Liver (tissue), 7 donors: ENCODE measurements at regions not wholly inside any gene's neighbourhood (a gene's known extent, or its start where the extent isn't known, plus 50 kb on each side); places are given as distances from the start of the nearest gene placed in this dataset.

Experiments used
- DNase-seq: peaks from one replicate; pipeline ENCODE4 v3.0.0-alpha.2; 2017; ENCODE audit warnings: low spot score
- H3K27ac ChIP-seq, 2 donors: one replicate each; pipeline ENCODE4 v1.7.0; 2013; ENCODE audit warnings: inconsistent platforms in 2 of 2, low read length in 2 of 2, control low read depth in 1 of 2, low read depth in 1 of 2, mild to moderate bottlenecking in 1 of 2
- H3K27me3 ChIP-seq, 4 donors: one replicate each; pipeline versions ENCODE4 v1.6.1 to v1.7.0; 2013; ENCODE audit warnings: low read length in 3 of 4, inconsistent platforms in 1 of 4, mild to moderate bottlenecking in 1 of 4, moderate library complexity in 1 of 4; ENCODE audit not compliant: control insufficient read depth in 4 of 4, insufficient read depth in 4 of 4
- H3K36me3 ChIP-seq, 4 donors: one replicate each; pipeline versions ENCODE4 v1.6.1 to v1.7.0; 2013; ENCODE audit warnings: low read length in 3 of 4, mild to moderate bottlenecking in 3 of 4, low read depth in 1 of 4, moderate library complexity in 1 of 4; ENCODE audit not compliant: control insufficient read depth in 4 of 4, insufficient read depth in 3 of 4
- H3K4me1 ChIP-seq, 4 donors: one replicate each; pipeline versions ENCODE4 v1.6.1 to v1.7.0; 2013; ENCODE audit warnings: low read length in 3 of 4, mild to moderate bottlenecking in 3 of 4, moderate library complexity in 1 of 4; ENCODE audit not compliant: control insufficient read depth in 4 of 4, insufficient read depth in 4 of 4
- H3K4me3 ChIP-seq, 3 donors: one replicate each; pipeline versions ENCODE4 v1.6.1 to v1.7.0; 2013; ENCODE audit warnings: low read length in 3 of 3, control low read depth in 1 of 3, low read depth in 1 of 3, mild to moderate bottlenecking in 1 of 3
- H3K9ac ChIP-seq, 2 donors: one replicate each; pipeline ENCODE4 v1.7.0; 2013; ENCODE audit warnings: low read length in 2 of 2, mild to moderate bottlenecking in 2 of 2, moderate library complexity in 2 of 2, control low read depth in 1 of 2, low read depth in 1 of 2
- H3K9me3 ChIP-seq, 4 donors: one replicate each; pipeline versions ENCODE4 v1.6.1 to v1.7.0; 2013; ENCODE audit warnings: low read length in 3 of 4; ENCODE audit not compliant: control insufficient read depth in 4 of 4
- ATF3 ChIP-seq: IDR thresholded peaks from 2 replicates; pipeline ENCODE4 v1.6.1; 2016; ENCODE audit warnings: antibody characterized with exemption
- EGR1 ChIP-seq, 2 donors: IDR thresholded peaks; 2 replicates each; pipeline ENCODE4 v1.6.1; 2016 to 2018; ENCODE audit warnings: antibody characterized with exemption in 2 of 2, low read depth in 2 of 2
- FOXA1 ChIP-seq: IDR thresholded peaks from 2 replicates; pipeline ENCODE4 v1.6.1; 2016; ENCODE audit warnings: antibody characterized with exemption
- FOXA2 ChIP-seq: IDR thresholded peaks from 2 replicates; pipeline ENCODE4 v1.6.1; 2016; ENCODE audit warnings: antibody characterized with exemption
- GABPA ChIP-seq, 2 donors: IDR thresholded peaks in 1 of 2; conservative IDR thresholded peaks in 1 of 2; 2 replicates each; pipeline ENCODE4 v1.6.1; 2016; ENCODE audit warnings: antibody characterized with exemption in 2 of 2, mild to moderate bottlenecking in 1 of 2, moderate library complexity in 1 of 2
- HNF4A ChIP-seq, 2 donors: conservative IDR thresholded peaks; 2 replicates each; pipeline ENCODE4 v1.6.1; 2016; ENCODE audit warnings: antibody characterized with exemption in 2 of 2, mild to moderate bottlenecking in 2 of 2
- JUND ChIP-seq, 2 donors: IDR thresholded peaks; 2 replicates each; pipeline ENCODE4 v1.6.1; 2016; ENCODE audit warnings: antibody characterized with exemption in 2 of 2
- MAX ChIP-seq: IDR thresholded peaks from 2 replicates; pipeline ENCODE4 v1.6.1; 2016; ENCODE audit warnings: antibody characterized with exemption
- NR2F2 ChIP-seq: IDR thresholded peaks from 2 replicates; pipeline ENCODE4 v1.6.1; 2016; ENCODE audit warnings: antibody characterized with exemption
- RAD21 ChIP-seq, 2 donors: IDR thresholded peaks; 2 replicates each; pipeline ENCODE4 v1.6.1; 2016; ENCODE audit warnings: antibody characterized with exemption in 2 of 2, mild to moderate bottlenecking in 2 of 2
- REST ChIP-seq: IDR thresholded peaks from 2 replicates; pipeline ENCODE4 v1.6.1; 2016; ENCODE audit warnings: antibody characterized with exemption, mild to moderate bottlenecking
- RXRA ChIP-seq, 2 donors: IDR thresholded peaks; 2 replicates each; pipeline ENCODE4 v1.6.1; 2017 to 2018; ENCODE audit warnings: antibody characterized with exemption in 2 of 2, mild to moderate bottlenecking in 1 of 2
- SP1 ChIP-seq: IDR thresholded peaks from 2 replicates; pipeline ENCODE4 v1.6.1; 2018; ENCODE audit warnings: antibody characterized with exemption, mild to moderate bottlenecking
- TAF1 ChIP-seq: conservative IDR thresholded peaks from 2 replicates; pipeline ENCODE4 v1.6.1; 2016; ENCODE audit warnings: antibody characterized with exemption, mild to moderate bottlenecking
- YY1 ChIP-seq: IDR thresholded peaks from 2 replicates; pipeline ENCODE4 v1.6.1; 2016; ENCODE audit warnings: antibody characterized with exemption, mild to moderate bottlenecking
- WGBS: extraction: QIAGEN DNeasy Blood & Tissue Kit; methylation state at CpG from one replicate; pipeline ENCODE4 v1.1.7; 2013; 5-methylcytosine and 5-hydroxymethylcytosine counted together
- donor health status: healthy.
- donor health status: healthy.
- donor health status: healthy.
- donor health status: healthy.

- no peak overlapping the region for H3K4me3 ChIP-seq
- no peak overlapping the region for H3K9ac ChIP-seq
- H3K36me3 ChIP-seq, result no peaks in the 10 kb centered on the region
- no peaks in the 10 kb centered on the region for H3K9me3 ChIP-seq
- DNase-seq, result no peak
- WGBS, result 74% methylated on average over 3 of the region's 3 CpGs
- no peak overlapping the region for H3K27ac ChIP-seq
- TF ChIP-seq TAF1 (no peak), FOXA1 (no peak), SP1 (peak; percentile 26), RXRA (IDR thresholded peaks at IDR 0.05) (peak; percentile 49 to 90), REST (no peak), RAD21 (IDR thresholded peaks at IDR 0.05) (peak; percentile 30 to 45), HNF4A (conservative IDR thresholded peaks at IDR 0.05) (peak in 1 of 2 donors; percentile 60), FOXA2 (peak; percentile 56), ATF3 (no peak), NR2F2 (no peak)
- H3K4me1 ChIP-seq, result peaks cover 0 to 6% (median 4%) of the 10 kb centered on the region in 4 donors
- no peaks in the 10 kb centered on the region for H3K27me3 ChIP-seq
Observed at GRCh38 chr6:163679012-163679660, 264.6 kb downstream of the QKI start.

- H3K4me3 ChIP-seq, result no peak overlapping the region
- H3K4me1 ChIP-seq, result peaks cover 0 to 6% (median 4%) of the 10 kb centered on the region in 4 donors
- no peak for TF ChIP-seq TAF1
- no peak for TF ChIP-seq RXRA (IDR thresholded peaks at IDR 0.05)
- H3K9me3 ChIP-seq, result no peaks in the 10 kb centered on the region
- no peak for DNase-seq
- H3K27me3 ChIP-seq, result no peaks in the 10 kb centered on the region
- H3K9ac ChIP-seq, result no peak overlapping the region
- H3K27ac ChIP-seq, result no peak overlapping the region
- H3K36me3 ChIP-seq, result no peaks in the 10 kb centered on the region
Observed at GRCh38 chr6:163675611-163676010, 261.1 kb downstream of the QKI start.

- WGBS, result 70% methylated on average over 3 of the region's 3 CpGs
- H3K4me3 ChIP-seq, result no peak overlapping the region
- no peaks in the 10 kb centered on the region for H3K9me3 ChIP-seq
- no peak overlapping the region for H3K27ac ChIP-seq
- no peak for DNase-seq
- no peaks in the 10 kb centered on the region for H3K4me1 ChIP-seq
- no peaks in the 10 kb centered on the region for H3K27me3 ChIP-seq
- H3K9ac ChIP-seq, result no peak overlapping the region
- no peak for TF ChIP-seq RXRA (IDR thresholded peaks at IDR 0.05)
- no peak for TF ChIP-seq JUND (IDR thresholded peaks at IDR 0.05)
- TF ChIP-seq SP1, result no peak
- no peak for TF ChIP-seq YY1
- no peak for TF ChIP-seq FOXA1
- TF ChIP-seq GABPA (IDR thresholded peaks at IDR 0.05 in 1 of 2, conservative IDR thresholded peaks at IDR 0.05 in 1 of 2), result no peak
- no peak for TF ChIP-seq TAF1
- no peak for TF ChIP-seq REST
- TF ChIP-seq MAX, result no peak
- TF ChIP-seq FOXA2, result no peak
- TF ChIP-seq EGR1 (IDR thresholded peaks at IDR 0.05; ENCODE audit: low read depth in 2 of 2), result no peak
- no peak for TF ChIP-seq ATF3
- no peaks in the 10 kb centered on the region for H3K36me3 ChIP-seq
Observed at GRCh38 chr6:163672710-163673109, 258.2 kb downstream of the QKI start.
